GM21737 (cell line): ENCODE measurements at regions not wholly inside any gene's neighbourhood (a gene's known extent, or its start where the extent isn't known, plus 50 kb on each side); places are given as distances from the start of the nearest gene placed in this dataset.
"Not testable (repeated sequence)": the region's sequence is repeated elsewhere in the genome, so short reads cannot be mapped to it uniquely, and the experiment has no call there.

ENCODE experiments used
- ATAC-seq: cut with Tn5 transposase; IDR thresholded peaks from one replicate; pipeline ENCODE4 v1.9.1; 2021; ENCODE audit warnings: mild to moderate bottlenecking, moderate library complexity; ENCODE audit not compliant: unreplicated experiment

- ATAC-seq: no peak
Measured at GRCh38 chr3:30480587-30480986, 125.8 kb upstream of the TGFBR2 start.

- no peak for ATAC-seq
Measured at GRCh38 chr3:30481241-30481640, 125.2 kb upstream of the TGFBR2 start.

GRCh38 chr3:30484229-30484628 lies 122.2 kb upstream of the TGFBR2 start:
- ATAC-seq: not testable (repeated sequence)

- ATAC-seq: no peak
Measured at GRCh38 chr3:30486368-30486767, 120.0 kb upstream of the TGFBR2 start.

GRCh38 chr3:30488070-30488756 lies 118.2 kb upstream of the TGFBR2 start:
- no peak for ATAC-seq

GRCh38 chr3:30492322-30493192 lies 113.8 kb upstream of the TGFBR2 start:
- no peak for ATAC-seq

- ATAC-seq: no peak
Measured at GRCh38 chr3:30493911-30494311, 112.5 kb upstream of the TGFBR2 start.

GRCh38 chr3:30495172-30496065 lies 111.0 kb upstream of the TGFBR2 start:
- ATAC-seq: no peak

- ATAC-seq: no peak
Measured at GRCh38 chr3:30496066-30496966, 110.1 kb upstream of the TGFBR2 start.

GRCh38 chr3:30498587-30498967 lies 107.8 kb upstream of the TGFBR2 start:
- no peak for ATAC-seq

- ATAC-seq: peak; percentile 96
Measured at GRCh38 chr3:30500666-30501399, 105.6 kb upstream of the TGFBR2 start.

- no peak for ATAC-seq
Measured at GRCh38 chr3:30501526-30501925, 104.9 kb upstream of the TGFBR2 start.

- ATAC-seq: no peak
Measured at GRCh38 chr3:30502051-30502741, 104.2 kb upstream of the TGFBR2 start.

- peak; percentile 48 for ATAC-seq
Measured at GRCh38 chr3:30502742-30503073, 103.7 kb upstream of the TGFBR2 start.

GRCh38 chr3:30503446-30503845 lies 103.0 kb upstream of the TGFBR2 start:
- no peak for ATAC-seq

- no peak for ATAC-seq
Measured at GRCh38 chr3:30504939-30505338, 101.5 kb upstream of the TGFBR2 start.

GRCh38 chr3:30505866-30506520 lies 100.4 kb upstream of the TGFBR2 start:
- ATAC-seq: no peak

GRCh38 chr3:30508339-30508738 lies 98.1 kb upstream of the TGFBR2 start:
- ATAC-seq: no peak

- ATAC-seq: no peak
Measured at GRCh38 chr3:30510596-30510995, 95.8 kb upstream of the TGFBR2 start.
